Transverse colon (tissue), 3 donors: ENCODE measurements at regions not wholly inside any gene's neighbourhood (a gene's known extent, or its start where the extent isn't known, plus 50 kb on each side); places are given as distances from the start of the nearest gene placed in this dataset.

Experiments used
- POLR2A ChIP-seq: fragments of 450-650 bp; IDR thresholded peaks from one replicate; pipeline ENCODE4 v1.6.1; 2016; ENCODE audit warnings: antibody characterized with exemption, mild to moderate bottlenecking, moderate library complexity
- POLR2AphosphoS5 ChIP-seq, 3 donors: sonication (generic); formaldehyde crosslinking; IDR thresholded peaks; one replicate each; pipeline ENCODE4 v1.6.1; 2016; ENCODE audit warnings: antibody characterized with exemption in 3 of 3

DNA sequence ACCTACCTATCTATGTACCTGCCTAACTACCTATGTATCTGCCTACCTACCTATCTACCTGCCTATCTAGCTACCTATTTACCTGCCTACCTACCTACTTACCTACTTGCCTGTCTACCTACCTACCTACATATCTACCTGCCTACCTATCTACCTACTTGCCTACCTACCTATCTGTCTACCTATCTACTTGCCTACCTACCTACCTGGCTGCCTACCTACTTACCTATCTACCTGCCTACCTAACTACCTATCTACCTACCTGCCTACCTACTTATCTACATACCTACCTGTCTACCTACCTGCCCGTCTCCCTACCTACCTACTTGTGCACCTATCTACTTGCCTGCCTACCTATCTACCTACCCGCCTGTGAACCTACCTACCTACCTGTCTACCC lies 68.7 kb upstream of the NPTX2 start:
- no peak for TF ChIP-seq POLR2A
- no peak for TF ChIP-seq POLR2AphosphoS5 (IDR thresholded peaks at IDR 0.05)
